CD4-positive, alpha-beta T cell treated with Interleukin-15 for 1 hour (primary cell): ENCODE measurements at regions not wholly inside any gene's neighbourhood (a gene's known extent, or its start where the extent isn't known, plus 50 kb on each side); places are given as distances from the start of the nearest gene placed in this dataset.

Experiments
- DNase-seq: peaks from one replicate; pipeline ENCODE4 v3.0.0-alpha.2; 2020

GRCh38 chr10:110416776-110417711 lies 80.7 kb upstream of the DUSP5 start:
- no peak for DNase-seq

GRCh38 chr10:110418218-110418617 lies 79.5 kb upstream of the DUSP5 start:
- DNase-seq = no peak

- no peak for DNase-seq
Observed at GRCh38 chr10:110419265-110419664, 78.4 kb upstream of the DUSP5 start.

DNA sequence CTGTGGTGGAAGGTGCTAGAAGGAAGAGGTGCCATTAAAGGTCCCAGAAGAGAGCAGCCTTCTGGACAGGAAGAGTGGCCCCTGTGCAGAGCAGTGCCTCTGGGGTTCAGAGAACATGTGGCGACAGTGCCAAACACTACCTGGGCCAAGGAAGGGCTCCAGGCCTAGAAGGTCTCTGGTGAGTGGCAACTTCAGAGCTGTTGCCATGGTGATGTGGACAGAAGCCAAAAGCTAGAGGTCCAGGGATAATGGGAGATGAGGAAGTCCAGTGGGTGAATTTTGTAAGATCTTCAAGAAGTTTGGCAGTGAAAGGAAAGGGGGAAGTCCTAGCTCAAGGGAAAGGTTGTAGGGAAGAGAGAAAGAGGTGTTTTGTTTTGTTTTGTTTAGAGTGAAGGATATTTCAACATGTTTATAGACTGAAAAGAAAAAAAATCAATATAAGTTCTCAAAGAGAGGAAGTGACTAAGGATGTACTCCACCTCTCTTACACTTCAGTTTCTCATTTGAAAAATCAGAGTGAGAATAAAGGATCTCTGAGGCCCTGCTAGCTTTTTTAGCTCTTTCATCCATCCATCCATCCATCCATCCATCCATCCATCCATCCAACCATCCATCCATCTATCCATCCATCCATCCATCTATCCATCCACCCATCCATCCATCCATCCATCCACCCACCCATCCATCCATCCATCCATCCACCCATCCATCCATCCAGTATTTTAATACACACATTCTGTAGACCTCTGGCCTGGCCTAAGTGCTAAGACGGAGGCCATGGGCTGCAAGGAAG lies 77.1 kb upstream of the DUSP5 start:
- peak; percentile 50 for DNase-seq

GRCh38 chr10:110421512-110422138 lies 76.1 kb upstream of the DUSP5 start:
- no peak for DNase-seq

DNA sequence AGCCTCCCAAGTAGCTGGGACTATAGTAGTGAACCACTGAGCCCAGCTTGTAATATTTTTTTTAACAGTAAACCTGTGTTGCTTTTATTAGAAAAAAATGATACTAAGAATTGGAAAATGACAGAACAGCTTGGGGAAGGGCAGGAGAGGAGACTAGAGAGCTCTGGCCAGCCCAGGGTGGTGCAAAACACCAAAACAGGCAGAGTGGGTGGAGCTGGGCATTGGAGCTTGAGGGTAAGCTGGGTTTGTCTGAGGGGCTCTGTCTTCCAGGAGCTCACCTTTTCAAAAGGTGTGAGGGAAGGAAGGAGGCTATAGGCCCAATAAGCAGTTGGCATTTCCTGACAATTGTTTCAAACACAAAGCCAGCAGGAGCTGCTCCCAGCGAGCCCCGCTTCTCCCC lies 75.2 kb upstream of the DUSP5 start:
- DNase-seq = no peak

GRCh38 chr10:110423650-110424049 lies 74.1 kb upstream of the DUSP5 start:
- DNase-seq = no peak

DNA sequence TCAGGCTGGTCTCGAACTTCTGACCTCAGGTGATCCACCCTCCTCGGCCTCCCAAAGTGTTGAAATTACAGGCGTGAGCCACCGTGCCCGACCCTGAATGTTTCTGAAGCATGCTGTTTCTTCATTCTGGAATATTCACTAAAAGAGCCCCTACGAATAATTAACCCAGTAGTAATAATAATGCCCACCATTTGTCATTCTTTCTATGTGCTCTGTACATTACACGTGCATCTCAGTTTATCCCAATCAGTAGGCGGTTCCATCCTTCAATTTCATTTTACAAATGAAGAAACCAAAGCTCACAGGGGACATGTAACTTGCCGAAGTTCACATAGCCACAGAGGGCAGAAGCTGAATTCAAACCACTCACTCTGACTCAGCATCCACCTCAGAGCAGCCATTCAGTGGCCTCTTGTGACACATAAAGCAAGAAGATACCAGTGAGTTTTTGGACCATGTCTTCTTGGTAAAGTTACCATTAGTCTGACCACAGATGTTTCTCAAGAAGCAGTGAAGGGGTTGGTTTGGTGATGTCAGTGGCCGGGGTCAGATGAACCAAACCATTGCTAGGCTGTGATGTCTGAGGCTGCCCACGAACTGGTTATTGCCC lies 71.9 kb upstream of the DUSP5 start:
- DNase-seq = peak; percentile 55

DNA sequence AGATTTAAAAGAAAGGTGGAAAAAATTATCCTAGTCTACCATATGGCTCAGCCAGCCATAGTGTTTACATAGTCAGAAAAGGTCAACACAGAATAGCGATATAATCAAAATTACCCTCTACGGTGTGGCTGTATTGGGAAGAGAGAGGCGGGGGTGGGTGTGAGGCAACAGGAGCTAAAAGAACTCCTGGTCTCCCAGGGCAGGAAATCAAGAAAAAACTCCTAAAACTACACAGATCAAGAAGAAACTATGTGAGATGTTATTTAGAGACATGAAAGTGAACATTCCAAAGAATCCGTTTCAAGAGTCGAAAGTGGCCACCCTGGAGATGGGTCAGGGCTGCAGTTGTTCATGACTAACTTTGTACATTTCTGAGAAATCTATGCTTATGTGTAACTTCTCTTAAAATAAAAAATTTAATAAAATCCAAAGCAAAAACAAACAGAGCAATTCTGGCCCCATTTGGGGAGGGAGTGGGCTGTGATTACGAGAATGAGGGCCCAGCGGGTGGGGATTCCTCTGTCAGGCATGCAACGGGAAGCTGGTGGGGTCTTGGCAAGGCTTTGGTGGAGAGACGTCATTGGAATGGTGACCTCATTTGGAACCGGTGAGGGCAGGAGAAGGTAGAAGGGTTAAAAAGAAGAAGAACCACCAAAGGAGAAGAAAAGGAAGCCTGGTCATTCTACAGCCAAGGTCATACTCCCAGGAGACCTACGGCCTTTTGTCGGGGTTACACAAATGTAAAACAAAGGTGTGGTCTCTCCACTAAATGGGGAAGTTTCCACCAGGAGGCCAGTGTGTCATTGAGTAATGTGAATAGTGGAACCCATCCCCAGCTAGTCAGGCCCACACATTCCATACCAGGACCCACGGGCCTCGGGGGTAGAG lies 71.2 kb upstream of the DUSP5 start:
- DNase-seq = peak; percentile 51

DNA sequence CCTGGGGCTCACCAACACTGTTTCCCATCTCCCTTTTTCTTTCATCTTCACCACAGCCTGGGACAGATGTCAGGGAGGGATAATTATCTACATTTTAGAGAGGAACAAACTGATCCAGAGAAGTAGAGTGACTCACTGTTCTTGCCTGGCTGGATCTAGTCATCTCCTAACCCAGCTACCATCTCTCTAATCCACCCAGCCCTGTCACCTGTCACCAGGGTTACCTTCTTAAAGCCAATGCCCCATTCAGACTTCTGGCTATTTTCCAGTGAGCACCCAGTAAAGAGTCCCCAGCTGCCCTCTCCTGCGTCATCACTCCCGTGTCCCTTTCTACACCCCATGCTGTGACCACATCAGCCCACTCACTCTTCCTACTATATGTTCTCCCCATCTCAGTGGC lies 68.4 kb upstream of the DUSP5 start:
- no peak for DNase-seq

- no peak for DNase-seq
Observed at GRCh38 chr10:110430340-110431273, 67.1 kb upstream of the DUSP5 start.

DNA sequence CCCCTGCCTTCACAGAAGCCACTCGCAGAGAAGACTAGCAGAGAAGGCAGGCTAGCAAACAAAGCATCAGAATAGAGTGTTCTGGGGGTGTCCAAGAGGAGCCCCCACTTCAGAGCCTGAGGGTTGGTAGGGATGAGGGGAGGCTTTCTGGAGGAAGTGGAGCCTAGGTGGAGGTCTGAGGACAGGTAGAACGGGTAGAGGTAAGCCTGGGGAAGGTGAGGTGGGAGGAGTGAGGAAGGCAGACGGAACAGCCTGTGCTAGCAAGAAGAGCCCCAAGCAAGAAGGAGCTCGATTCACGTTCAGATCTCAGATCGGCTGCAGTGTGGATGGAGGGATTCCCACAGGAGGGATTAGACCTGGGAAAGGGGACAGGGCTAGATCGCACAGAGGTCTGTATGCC lies 66.0 kb upstream of the DUSP5 start:
- no peak for DNase-seq

GRCh38 chr10:110432084-110432483 lies 65.6 kb upstream of the DUSP5 start:
- DNase-seq = no peak

GRCh38 chr10:110432814-110433565 lies 64.7 kb upstream of the DUSP5 start:
- DNase-seq = no peak

DNA sequence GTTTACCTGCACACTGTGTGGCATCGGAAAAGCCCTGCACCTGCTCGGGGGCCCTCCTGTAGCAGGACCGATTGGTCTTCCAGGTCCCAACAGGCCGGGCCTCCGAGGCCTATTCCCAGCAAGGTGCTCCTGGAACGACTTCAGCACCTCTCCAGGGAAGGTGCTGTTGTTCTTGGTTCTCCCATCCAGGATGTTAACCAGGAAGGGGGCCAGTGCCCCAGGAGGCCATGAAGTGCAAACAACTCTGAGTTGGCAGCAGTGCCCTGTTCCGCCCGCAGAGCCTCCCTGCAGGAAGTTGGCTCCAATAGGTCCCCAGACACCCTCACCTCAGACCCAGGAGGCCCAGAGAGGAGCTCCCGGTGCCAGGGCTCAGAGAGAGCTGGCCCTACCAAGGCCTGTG lies 64.0 kb upstream of the DUSP5 start:
- no peak for DNase-seq

DNA sequence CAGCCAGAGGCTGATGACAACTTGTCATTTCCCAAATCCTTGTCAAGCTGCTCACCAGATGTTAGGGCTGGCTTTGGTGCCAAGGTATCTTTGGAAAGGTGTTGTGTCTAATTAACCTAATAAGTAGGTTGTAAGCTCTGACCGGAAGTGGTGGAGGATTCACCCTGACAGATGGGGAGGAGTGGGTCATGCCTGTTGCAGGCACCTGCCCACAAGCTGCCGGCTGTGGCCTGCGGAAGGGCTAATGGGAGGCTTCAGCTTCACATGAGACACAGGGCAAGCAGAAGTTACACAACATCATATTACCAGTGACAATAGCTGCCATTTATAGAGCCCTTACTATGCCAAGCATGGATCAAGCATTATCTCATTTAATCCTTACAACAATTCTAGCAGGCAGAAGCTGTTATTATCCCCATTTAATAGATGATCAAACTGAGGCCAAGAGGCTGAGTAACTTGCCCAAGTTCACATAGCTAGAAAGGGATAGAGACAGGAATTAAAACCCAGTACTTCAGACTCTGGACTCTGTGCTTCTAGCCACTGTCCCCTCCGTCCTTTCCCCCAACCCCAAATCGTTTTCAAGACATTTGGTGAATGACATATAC lies 63.1 kb upstream of the DUSP5 start:
- no peak for DNase-seq

DNA sequence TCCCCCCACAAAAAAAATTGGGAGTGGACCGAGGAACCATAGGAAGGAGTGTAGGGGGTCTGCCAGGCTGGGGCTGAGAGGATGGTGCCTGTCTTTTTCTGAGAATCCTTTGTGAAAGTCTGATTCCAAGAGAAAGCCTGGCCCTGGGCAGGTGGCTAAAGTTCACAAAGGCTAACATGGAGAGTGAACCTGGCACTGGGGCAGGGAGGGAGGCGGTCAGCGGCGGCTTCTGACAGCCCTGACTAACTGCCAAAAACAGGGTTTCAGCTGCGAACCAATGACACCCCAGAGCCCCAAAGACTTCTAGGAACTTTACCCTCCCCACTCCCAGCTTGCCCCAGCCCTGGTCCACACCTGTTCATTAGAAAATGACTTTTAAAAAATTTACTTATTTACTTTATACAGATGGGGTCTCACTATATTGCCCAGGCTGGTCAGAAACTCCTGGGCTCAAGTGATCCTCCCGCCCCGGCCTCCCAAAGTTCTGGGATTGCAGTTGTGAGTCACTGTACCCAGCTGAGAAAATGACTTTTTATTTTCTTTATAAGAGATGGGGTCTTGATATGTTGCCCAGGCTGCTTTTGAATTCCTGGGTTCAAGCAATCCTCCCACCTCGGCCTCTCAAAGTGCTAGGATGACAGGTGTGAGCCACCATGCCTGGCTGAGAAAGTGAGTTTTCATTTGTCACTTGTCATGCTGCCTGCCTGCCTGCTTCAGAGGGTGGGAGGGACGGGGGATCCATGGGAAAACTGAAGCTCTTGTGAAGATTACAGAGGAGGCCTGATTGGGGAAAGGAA lies 61.0 kb upstream of the DUSP5 start:
- no peak for DNase-seq

GRCh38 chr10:110437351-110437605 lies 60.4 kb upstream of the DUSP5 start:
- DNase-seq = no peak

DNA sequence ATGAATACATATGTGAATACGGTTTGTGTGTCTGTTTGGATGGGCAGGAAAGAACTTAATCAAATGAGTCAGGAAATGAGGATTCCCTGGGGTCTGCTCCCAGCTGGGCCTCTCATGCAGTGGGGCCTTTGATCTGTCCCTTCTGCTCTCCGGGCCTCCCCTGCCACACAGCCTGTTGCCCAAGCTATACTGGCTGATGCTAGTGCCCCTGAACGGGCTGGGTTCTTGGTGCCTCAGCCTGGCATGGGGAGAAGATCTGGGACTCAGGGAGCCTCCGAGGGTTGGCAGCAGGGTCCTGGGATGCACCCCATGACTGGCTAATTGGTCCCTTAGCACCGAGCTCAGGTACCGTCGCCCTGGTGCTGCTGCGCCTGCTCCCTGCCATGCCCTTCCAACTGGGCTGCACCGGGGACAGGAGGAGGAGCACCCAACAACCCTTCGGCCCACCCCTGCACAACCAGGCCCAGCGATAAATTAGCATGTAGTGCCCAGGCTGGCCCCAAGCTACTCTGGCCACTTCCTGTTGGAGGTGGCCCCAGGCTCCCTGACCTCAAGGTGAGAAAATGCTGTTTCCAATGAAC lies 59.9 kb upstream of the DUSP5 start:
- DNase-seq = no peak
